Keratinocyte (primary cell): ENCODE measurements at regions not wholly inside any gene's neighbourhood (a gene's known extent, or its start where the extent isn't known, plus 50 kb on each side); places are given as distances from the start of the nearest gene placed in this dataset.

ENCODE experiments used
- CTCF ChIP-seq, 3 experiments: IDR thresholded peaks in 1 of 3; conservative IDR thresholded peaks in 1 of 3; optimal IDR thresholded peaks in 1 of 3; 2 replicates in 2 of 3; 3 replicates in 1 of 3; pipeline versions ENCODE3 to v1.5.1; 2011; ENCODE audit warnings: low read length in 3 of 3, mild to moderate bottlenecking in 3 of 3, moderate library complexity in 2 of 3, control low read depth in 1 of 3, inconsistent platforms in 1 of 3; ENCODE audit not compliant: insufficient read depth in 2 of 3; ENCODE audit errors: extremely low read depth in 1 of 3
- EZH2 ChIP-seq: IDR thresholded peaks from one replicate; pipeline ENCODE4 v1.6.1; 2012; ENCODE audit warnings: inconsistent platforms, mild to moderate bottlenecking, low read length, moderate library complexity

- TF ChIP-seq CTCF (optimal IDR thresholded peaks at IDR 0.05 in 1 of 3, IDR thresholded peaks at IDR 0.05 in 1 of 3, conservative IDR thresholded peaks at IDR 0.05 in 1 of 3; ENCODE audit: extremely low read depth in 1 of 3, insufficient read depth in 2 of 3, low read length in 3 of 3) (no peak), EZH2 (no peak)
These were observed 51.5 kb upstream of the TRIM26 start for GRCh38 chr6:30264743-30265142.
